ENCODE measurements at regions not wholly inside any gene's neighbourhood (a gene's known extent, or its start where the extent isn't known, plus 50 kb on each side); places are given as distances from the start of the nearest gene placed in this dataset.

DNA sequence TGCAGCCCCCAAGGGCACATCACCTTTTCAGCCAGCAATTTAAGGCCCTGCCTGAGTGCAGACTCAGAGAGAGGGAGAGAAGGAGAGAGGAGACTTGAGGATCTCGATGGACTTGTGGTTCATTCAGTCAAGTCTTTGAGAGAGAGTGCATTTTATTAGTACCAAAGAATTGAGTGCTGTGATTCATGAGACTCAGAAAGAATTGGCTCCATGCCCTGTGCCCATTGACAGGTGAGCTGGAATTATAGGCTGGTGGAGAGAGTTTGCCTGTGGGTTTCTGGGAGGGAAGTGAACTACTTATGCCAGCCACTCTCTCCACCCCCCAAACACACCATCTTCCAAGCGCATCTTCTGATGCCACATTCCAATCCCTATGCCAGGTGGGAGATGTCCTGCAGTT lies 236.8 kb downstream of the MN1 start:
- DNase-seq (ENCODE audit: low read depth) = no peak

DNA sequence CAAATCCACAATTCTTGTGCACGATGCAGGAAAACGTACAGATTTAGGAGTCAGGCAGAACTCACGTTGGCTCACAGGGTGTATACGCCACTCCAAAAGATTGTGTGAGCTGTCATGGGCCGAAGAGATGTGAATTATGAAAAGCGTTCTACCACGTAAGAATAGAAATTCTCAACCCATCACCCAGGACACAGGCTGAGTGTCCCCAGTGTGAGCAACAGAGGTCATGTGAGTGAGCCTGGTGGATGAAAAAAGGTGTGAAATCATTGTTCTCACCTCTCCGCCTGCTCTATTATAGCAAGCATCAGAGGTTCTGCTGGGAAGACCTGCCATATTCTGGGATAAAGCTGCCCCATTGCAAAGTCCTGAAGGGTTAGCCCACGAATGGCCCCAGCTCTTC lies 235.0 kb downstream of the MN1 start:
- no peak for DNase-seq (ENCODE audit: low read depth)

DNA sequence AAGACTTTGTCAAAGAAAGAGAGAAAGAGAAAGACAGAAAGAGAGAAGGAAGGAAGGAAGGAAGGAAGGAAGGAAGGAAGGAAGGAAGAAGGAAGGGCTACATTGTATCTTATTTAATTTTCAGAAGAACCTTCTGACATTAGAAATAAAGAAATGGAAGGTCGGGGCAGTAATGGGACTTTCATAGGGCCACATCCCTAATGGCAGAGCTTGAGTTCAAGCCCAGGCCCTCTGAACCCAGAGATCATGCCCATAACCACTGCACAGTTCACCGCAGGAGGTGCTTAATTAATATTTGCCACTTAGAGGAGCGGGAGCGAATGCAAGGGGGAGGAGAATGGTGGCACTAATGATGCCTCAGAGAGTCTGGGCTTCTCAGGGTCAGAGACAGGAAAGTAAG lies 233.3 kb downstream of the MN1 start:
- no peak for DNase-seq (ENCODE audit: low read depth)

DNA sequence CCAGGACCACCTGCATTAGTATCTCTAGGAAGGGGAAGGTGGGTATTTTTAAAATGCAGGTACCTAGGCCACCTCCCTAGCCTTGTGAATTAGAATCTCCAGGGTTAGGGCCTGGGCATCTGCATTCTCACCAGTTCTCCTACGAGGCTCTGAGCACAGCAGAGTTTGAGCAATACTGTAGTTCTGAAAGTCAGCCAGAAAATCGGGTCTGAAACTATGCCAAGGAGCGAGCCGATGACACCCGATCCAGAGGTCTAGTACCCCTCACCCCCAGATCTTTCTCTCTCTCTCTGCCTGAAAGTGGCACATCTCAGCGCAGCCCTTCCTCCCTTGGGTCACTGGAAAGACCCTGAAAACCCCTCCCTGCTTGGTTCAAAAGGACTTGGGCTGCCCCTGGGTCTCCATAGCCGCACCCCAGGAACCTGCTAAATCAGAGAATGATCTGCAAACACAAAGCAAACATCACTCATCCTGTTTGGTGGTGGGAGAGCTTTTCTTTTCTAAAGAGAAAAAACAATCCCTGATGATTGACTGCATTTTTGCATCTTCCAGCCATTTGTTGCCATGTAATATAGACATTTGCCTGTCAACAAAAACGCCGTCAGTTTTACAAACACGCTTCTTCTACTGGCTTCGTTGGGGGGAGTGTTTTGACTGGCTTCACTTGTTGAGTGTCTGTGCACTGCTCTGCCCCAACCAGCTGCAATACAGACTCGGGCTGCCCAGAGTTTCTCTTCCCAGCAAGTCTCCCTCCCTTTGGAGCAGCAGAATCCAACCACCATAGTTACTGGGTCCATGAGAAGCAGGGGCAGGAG lies 229.9 kb downstream of the MN1 start:
- DNase-seq (ENCODE audit: low read depth) = no peak

DNA sequence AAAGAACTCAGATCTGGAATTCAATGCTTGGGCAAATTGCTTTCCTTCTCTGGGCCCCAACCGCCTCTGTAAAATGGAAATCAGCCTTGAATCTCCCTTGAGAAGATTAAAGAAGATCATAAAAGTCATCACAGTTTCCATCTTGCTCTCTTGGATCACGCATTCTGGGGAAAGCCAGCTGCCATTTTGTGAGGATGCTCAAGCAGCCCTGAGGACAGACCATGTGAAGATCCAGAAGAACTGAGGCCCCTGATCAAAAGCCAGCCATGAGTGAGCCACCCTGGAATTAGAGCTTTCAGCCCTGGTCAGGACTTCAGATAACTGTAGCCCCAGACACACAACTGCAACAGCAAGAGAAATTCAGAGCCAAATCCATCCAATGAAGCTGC lies 229.3 kb downstream of the MN1 start:
- no peak for DNase-seq (ENCODE audit: low read depth)

DNA sequence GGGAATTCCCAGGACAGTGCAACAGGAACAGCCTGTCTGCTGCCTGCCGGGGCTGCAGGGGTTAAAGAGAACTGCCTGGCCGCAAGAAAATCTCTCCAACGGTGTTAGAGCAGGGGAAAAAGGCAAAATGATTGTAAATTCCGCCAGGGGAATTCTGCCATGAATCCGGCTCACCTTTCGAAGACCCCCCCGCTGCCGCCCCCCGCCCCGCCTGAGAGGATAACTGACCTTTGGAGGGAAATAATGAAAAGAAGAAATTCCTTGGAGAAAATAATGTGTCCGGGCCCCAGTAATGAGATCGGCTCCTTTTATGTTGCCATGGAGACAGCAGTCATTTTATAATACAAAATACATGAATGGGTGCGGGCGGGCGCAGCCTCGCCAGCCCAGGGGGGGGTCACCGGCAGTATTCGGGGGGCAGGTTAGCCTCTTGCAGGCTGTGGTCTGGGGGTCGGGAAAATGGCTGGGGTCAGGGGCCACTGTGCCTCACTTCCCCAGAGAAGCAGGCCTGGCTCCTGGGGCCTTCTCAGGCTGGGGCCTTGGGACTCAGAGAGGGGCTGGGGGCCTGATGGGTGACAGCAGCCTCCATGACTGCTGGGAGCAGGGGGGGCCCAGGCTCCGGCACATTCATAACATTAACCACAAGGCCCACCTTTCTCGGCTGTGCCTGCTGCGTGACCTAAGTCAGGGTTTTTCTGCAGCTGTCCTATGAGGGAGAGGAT lies 228.1 kb downstream of the MN1 start:
- DNase-seq (ENCODE audit: low read depth) = no peak

DNA sequence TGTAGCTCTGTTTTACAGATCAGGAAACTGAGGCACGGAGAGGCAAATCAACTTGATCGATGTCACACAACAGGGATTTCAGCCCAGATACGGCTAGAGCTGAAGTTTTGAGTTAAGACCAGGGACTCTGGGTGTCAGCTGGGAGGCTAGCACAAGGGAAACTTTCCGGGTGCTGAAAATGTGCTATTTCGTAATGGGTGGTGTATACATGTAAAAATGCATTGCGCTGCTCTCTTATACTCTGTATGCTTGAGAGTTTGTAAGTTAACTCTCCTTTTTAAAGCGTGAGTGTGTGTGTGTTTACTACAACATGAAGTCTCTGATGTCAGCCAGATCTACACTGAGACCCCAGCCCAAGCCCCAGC lies 227.6 kb downstream of the MN1 start:
- no peak for DNase-seq (ENCODE audit: low read depth)

DNA sequence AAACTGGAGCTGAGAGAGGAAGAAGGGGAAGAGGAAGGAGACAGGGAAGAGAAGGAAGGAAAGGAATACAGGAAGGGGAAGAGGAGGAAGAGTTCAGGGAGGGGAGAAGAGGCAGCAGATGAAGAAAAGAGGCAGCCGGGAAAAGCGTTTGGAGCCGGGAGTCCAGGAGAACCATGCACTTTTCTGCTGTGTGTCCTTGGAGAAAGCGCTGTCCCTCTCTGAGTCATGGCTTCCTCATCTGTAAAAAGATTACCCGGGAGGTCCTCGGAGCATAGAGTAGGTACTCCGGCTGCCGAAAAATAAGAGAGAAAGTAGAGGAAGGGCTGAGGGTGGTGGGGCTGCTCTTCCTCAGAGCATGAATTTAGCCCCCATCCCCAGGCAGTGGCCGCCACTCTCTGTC lies 226.9 kb downstream of the MN1 start:
- no peak for DNase-seq (ENCODE audit: low read depth)

DNA sequence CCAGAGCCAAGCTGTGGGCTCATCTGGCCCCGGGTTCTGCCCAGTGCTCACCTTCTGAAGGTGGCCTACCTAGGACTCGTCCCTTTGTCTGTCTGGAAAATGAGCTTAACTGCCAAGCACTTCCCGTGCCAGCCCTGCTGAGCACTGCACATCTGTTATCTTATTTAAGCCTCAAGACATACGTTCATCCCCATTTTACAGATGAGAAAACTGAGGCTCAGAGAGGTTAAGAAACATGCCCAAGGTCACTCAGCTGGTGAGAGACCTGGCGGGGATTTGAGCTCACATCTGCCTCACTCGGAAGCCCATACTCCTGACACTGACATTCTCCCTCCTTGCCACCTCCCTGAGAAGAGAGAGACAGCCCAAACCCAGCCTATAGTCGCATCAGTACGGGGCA lies 226.2 kb downstream of the MN1 start:
- no peak for DNase-seq (ENCODE audit: low read depth)

DNA sequence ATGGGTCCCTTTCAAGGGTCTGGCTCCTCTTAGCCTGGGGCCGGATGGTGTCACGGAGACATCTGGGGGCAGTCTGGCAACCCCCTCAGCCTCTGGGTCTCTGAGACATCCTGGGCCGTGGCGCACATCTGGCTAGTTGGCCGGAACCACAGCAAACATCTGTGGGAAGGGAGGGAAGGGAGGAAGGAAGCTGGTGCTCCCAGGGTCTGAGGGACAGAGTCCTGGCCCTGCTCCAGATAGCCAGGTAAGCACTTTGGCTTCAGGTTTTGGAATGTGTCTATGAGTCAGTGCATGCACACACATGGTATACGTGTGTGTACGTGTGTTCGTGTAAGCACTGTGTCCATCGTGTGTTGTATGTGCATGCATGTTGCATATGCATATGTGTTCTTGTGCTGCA lies 225.1 kb downstream of the MN1 start:
- DNase-seq (ENCODE audit: low read depth) = no peak

DNA sequence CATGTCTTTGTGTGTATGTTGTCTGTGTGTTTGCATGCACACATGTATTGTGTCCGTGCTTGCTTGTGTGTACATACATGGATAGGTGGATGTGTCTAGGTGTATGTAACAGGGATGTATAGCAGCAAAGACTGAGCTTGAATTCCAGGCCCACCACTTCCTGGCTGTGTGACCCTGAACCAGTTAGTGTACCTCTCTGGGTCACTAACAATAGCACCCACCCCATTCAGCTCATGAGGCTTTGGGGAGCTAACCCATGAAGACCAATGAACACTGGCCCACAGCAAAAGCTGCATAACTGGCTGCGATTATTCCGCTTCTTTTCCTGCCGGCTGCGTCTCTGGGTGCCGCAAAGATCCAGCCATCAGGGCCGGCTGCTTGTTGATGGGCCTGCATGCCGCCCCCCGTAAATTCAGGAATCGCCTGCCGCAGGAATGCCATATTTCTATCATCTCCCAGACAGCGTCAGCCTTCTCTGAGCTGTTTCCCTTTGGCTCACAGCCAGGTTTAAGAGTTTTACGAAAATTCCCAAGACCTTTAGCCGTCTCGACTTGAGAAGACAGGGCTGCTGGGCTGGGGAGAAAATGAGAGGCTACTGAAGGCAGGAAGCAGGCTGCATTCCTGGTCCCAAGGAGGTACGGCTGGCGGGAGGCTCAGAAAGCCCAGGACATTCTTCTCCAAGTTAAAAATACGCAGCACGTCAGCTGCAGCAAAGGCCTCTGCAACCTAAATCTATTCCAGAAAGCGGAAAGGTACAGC lies 224.6 kb downstream of the MN1 start:
- no peak for DNase-seq (ENCODE audit: low read depth)

DNA sequence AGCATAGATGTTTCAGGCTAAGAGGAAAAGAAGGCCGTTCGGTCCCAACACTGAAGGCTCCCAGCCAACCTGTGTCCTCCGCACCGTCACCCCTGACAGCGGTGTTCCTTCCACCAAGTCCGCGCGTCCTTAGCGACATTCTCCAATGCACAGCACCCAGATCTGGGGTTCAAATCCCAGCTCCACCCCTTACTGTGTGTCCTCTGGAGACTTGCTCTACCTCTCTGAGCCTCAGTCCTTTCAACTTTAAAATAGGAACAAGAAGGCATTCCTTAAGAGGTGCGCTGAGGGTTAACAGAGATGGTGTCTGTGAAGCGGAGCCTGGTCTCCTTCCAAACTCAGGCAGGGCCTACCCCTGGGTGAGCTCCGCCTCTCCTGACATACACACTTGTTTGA lies 224.0 kb downstream of the MN1 start:
- no peak for DNase-seq (ENCODE audit: low read depth)

DNA sequence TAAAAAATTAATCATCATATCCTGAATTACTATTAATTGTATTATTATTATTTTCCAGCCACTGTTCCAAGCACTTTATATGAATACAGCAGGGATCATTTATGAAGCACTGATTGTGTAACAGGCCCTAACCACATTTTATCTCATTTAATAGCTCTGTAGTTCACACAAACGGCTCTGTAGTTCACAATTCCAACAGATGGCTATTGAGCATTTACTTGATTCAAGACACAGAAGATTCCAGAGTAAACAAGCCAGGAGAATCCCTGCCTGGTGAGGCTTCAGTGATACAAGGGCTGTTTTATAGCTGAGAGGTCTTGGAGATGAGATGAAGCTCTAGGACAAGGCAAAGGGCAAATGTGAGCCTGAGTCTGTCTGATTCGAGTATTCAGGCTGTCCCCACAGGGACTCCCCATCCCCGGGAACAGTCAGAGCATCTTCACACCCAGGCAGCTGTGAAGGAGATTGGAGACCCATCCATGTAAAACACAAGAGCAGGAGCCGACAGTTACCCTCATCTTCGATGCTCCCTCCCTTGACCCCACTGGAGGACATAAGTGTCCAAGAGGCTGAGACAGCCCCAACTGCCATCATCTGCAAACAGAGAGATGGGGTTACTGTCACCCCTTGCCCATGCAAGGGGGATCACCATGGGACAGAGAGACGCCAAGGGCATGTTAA lies 222.5 kb downstream of the MN1 start:
- no peak for DNase-seq (ENCODE audit: low read depth)

DNA sequence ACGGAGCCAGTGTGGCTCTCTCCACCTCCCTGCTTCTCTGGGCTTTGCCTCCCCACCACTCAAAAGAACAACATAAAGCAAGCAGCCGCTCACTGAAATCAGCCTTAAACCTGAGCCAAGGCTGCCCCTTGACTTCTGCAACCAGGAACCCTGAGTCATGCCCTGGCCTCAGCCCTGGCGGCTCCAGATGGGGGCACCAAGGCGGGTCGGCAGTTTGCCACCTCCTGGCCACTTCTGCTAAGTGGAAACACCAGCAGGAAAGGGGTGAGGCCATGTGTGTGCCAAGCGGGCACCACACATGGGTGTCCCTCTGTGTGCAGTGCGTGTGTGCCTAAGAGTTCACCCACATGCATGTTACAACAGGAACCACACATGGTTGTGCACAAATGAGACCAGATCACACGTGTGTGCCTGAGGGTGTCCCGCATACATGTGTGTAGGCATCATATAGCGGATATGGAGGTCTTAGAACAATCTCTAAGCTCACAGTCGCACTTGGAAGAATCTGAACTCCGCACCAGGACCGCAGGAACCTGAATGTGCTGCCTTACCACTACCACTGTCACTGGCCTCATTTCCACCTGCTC lies 221.2 kb downstream of the MN1 start:
- no peak for DNase-seq (ENCODE audit: low read depth)

DNA sequence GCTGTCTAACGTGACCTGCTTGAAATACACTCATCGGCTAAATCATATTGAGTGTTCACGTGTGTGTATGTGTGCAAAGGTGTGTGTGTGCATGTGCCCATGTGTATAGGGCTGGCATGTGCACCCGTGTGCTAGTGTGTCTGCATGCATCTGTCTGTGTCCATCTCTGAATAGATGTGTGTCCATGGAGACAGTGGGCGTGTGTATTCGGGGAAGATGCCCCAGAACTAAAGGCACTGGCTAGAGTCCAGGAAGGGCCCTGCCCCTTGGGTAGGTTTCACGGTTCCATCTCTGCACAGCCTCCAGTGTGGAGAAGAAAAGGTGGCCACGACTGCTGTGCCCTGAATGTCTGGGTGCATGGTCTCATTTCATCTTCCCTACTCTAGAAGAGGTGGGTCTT lies 220.3 kb downstream of the MN1 start:
- no peak for DNase-seq (ENCODE audit: low read depth)

DNA sequence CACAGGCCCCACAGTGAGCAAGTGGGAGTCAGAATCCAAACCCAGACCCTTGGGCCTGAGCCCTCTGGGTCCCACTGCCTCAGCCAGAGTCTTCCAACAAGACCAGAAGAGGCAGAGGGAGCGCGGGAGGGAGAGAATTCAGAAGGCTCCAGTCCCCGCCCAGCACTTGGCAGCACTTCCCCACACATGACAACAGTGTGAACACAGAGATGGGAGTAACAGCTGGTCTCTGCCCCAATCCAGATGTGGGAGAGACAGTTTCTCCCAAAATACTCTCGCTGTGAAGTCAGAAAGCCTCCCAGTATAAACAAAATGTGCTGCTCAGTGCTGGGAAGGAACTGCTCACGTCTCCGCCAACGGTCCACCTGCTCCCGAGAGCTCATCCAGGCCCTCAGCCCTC lies 219.9 kb downstream of the MN1 start:
- DNase-seq (ENCODE audit: low read depth) = peak; percentile 16

DNA sequence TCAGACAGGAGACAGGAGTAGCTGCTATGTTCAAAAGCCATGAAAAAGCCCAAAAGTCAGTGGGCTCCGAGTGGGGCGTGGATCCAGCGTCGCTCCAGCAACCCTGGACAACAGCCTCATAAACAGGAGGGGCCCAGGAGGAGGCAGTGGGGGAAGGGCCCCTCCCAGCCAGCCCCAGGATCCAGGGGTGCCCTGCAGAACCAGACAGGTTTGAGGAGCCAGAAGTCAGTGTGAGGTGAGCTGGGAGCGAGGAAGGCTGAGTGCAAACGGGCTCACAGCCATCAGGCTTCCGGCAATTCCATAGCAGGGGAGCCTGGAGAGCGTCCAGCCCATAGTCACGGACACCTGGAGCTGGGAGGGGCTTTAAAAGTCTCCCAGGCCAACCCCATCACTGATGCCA lies 217.7 kb downstream of the MN1 start:
- DNase-seq (ENCODE audit: low read depth) = no peak

DNA sequence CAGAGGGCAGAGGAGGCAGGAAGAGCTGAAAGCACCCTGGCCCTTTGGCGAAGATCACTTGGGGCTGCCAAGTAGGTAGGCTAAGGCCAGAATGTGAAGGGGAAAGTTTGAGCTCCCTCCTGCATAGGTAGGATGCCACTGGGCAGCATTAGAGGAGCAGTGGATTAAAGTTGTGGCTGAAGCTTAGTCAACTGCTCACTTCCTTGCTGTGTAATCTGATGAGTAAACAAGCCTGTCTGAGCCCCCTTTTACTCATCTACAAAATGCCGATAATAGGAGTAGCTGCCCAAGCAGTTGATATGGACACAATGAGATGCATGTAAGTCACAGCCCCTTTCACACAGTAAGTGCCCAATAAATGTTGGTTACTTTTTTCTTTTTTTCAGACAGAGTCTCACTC lies 216.4 kb downstream of the MN1 start:
- no peak for DNase-seq (ENCODE audit: low read depth)

DNA sequence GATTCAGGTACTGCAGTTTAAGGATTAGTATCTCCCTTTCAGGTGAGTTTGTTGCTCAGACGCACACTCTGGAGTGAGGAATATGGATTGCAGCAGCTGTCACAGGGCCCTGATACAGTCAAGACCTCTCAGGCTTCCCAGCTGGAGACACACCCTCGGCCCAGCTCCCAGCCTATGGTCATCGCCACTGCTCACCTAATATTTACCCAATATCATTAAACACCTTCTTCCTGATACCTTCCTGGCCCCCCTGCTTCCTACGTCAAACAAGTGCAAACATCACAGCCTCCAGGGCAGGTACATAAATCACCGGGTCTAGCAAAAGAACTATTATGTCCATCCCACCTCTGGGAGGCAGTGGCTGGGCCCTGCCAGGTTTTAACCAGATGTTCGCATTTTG lies 213.3 kb downstream of the MN1 start:
- no peak for DNase-seq (ENCODE audit: low read depth)

DNA sequence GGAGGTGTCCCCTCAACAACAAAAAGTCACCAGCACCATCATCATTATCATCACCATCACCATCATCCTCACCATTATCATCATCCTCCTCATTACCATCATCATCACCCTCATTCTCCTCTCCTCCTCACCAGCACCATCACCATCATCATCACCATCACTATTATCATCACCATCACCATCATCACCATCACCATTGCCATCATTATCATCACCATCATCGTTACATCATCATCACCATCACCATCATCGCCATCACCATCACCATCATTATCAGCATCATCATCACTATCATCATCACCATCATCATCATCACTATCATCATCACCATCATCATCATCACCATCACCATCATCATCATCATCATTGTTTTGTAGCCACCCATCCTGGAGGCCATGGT lies 212.6 kb downstream of the MN1 start:
- DNase-seq (ENCODE audit: low read depth) = no peak

DNA sequence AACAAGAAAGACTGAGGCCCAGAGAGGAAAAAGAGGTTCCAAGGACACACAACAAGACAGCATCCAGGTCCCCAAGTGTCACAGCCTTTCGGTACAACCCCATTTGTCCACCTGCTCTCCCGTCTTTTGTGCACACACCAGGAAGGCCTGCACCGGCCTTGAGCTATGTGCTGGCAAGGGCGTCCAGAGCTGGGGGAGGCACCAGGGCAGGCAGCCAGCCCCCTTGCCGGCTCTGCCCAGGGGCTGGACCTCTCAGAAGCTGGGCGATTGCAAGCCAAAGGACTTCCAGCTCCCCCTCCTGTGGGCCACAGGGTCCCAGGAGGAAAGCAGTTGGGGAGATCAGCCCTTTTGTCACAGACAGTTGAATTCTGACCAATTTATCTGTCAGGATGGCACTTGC lies 210.5 kb downstream of the MN1 start:
- no peak for DNase-seq (ENCODE audit: low read depth)

DNA sequence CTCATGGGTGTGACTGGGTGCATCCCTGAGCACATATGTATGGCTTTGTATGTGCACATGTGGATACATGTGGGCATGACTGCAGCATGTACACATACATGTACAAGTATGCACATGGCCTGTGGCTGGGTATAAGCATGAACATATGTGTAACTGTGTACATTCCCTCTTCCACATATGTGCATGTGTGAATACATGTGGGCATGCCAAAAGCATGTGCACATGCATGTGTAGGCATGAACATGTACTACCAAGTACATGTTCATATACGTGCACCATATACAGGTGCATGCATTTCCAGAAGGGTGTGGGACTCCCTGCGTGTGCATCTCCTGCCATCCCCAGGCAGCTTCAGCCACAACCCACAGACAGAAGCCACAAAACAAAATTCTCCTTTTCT lies 208.2 kb downstream of the MN1 start:
- DNase-seq (ENCODE audit: low read depth) = no peak

Measured in GM04504 (cell line).